Upper lobe of right lung (tissue), 1 donor: ENCODE measurements at regions not wholly inside any gene's neighbourhood (a gene's known extent, or its start where the extent isn't known, plus 50 kb on each side); places are given as distances from the start of the nearest gene placed in this dataset.

Experiments used
- ATAC-seq: fragments of 200-7000 bp; cut with Tn5 transposase; one replicate; pipeline ENCODE4 v1.9.1; 2020; ENCODE audit warnings: mild to moderate bottlenecking, moderate library complexity
- DNase-seq: peaks from one replicate; pipeline ENCODE4 v3.0.0-alpha.2; 2020
- H3K27ac ChIP-seq: fragments of 200-600 bp; one replicate; pipeline ENCODE4 v1.8.0; 2022
- H3K27me3 ChIP-seq: fragments of 200-600 bp; one replicate; pipeline ENCODE4 v1.8.0; 2022; ENCODE audit warnings: mild to moderate bottlenecking
- H3K36me3 ChIP-seq: fragments of 200-600 bp; one replicate; pipeline ENCODE4 v1.8.0; 2022
- H3K4me1 ChIP-seq: fragments of 200-600 bp; one replicate; pipeline ENCODE4 v1.8.0; 2022
- H3K4me3 ChIP-seq: fragments of 200-600 bp; one replicate; pipeline ENCODE4 v1.8.0; 2022; ENCODE audit warnings: mild to moderate bottlenecking
- H3K9me3 ChIP-seq: fragments of 200-600 bp; one replicate; pipeline ENCODE4 v1.8.0; 2022
- CTCF ChIP-seq: fragments of 200-600 bp; IDR thresholded peaks from one replicate; pipeline ENCODE4 v1.8.0; 2022; ENCODE audit warnings: antibody characterized with exemption
- intact Hi-C: fragments of 100-400 bp; cut with DNase I; formaldehyde crosslinking; loops from one replicate; pipeline ENCODE4 v1.11.0; 2022
- donor health status: DM: no; HTN: yes; CAD: no; lungs with severe emphysema.

- no peak for TF ChIP-seq CTCF
- DNase-seq (no peak), ATAC-seq (no peak)
- Histone ChIP-seq H3K36me3 (no peaks in the 10 kb centered on the region), H3K27ac (no peak overlapping the region), H3K9me3 (no peaks in the 10 kb centered on the region), H3K4me3 (no peak overlapping the region), H3K4me1 (no peaks in the 10 kb centered on the region), H3K27me3 (no peaks in the 10 kb centered on the region)
- intact Hi-C loops: no loop called here
Observed at GRCh38 chr14:48253020-48253419, 577.6 kb upstream of the MDGA2 start.

GRCh38 chr14:48251290-48251689 is 575.9 kb upstream of the MDGA2 start:
- intact Hi-C loops: no loop called here
- TF ChIP-seq CTCF: no peak

GRCh38 chr14:48250575-48250974 is 575.2 kb upstream of the MDGA2 start:
- no peak for TF ChIP-seq CTCF
- Histone ChIP-seq H3K27me3 (no peaks in the 10 kb centered on the region), H3K4me1 (no peaks in the 10 kb centered on the region), H3K9me3 (no peaks in the 10 kb centered on the region), H3K36me3 (no peaks in the 10 kb centered on the region), H3K4me3 (no peak overlapping the region), H3K27ac (no peak overlapping the region)
- DNase-seq (no peak), ATAC-seq (no peak)
- intact Hi-C loops: no loop called here

More at GRCh38 chr14:48251290-48251689, 575.9 kb upstream of the MDGA2 start:
- ATAC-seq: no peak
- H3K27ac ChIP-seq: no peak overlapping the region
- no peaks in the 10 kb centered on the region for H3K4me1 ChIP-seq
- no peaks in the 10 kb centered on the region for H3K9me3 ChIP-seq
- no peaks in the 10 kb centered on the region for H3K27me3 ChIP-seq
- H3K4me3 ChIP-seq: no peak overlapping the region
- DNase-seq: no peak
- no peaks in the 10 kb centered on the region for H3K36me3 ChIP-seq

GRCh38 chr14:48247977-48248376 is 572.6 kb upstream of the MDGA2 start:
- Histone ChIP-seq H3K36me3 (no peaks in the 10 kb centered on the region), H3K27ac (no peak overlapping the region), H3K4me1 (no peaks in the 10 kb centered on the region), H3K4me3 (no peak overlapping the region), H3K9me3 (no peaks in the 10 kb centered on the region), H3K27me3 (no peaks in the 10 kb centered on the region)
- intact Hi-C loops: no loop called here
- DNase-seq (no peak), ATAC-seq (no peak)
- TF ChIP-seq CTCF: no peak

- Histone ChIP-seq H3K27ac (no peak overlapping the region), H3K4me3 (no peak overlapping the region), H3K4me1 (no peaks in the 10 kb centered on the region), H3K27me3 (no peaks in the 10 kb centered on the region), H3K36me3 (no peaks in the 10 kb centered on the region), H3K9me3 (no peaks in the 10 kb centered on the region)
- TF ChIP-seq CTCF: no peak
- intact Hi-C loops: no loop called here
- no peak for ATAC-seq
- no peak for DNase-seq
Observed at GRCh38 chr14:48243900-48244299, 568.5 kb upstream of the MDGA2 start.

GRCh38 chr14:48229091-48229490 is 553.7 kb upstream of the MDGA2 start:
- H3K4me3 ChIP-seq: no peak overlapping the region
- intact Hi-C loops: no loop called here
- no peaks in the 10 kb centered on the region for H3K27me3 ChIP-seq
- DNase-seq (no peak), ATAC-seq (no peak)
- H3K9me3 ChIP-seq: no peaks in the 10 kb centered on the region
- H3K36me3 ChIP-seq: no peaks in the 10 kb centered on the region
- TF ChIP-seq CTCF: no peak
- no peaks in the 10 kb centered on the region for H3K4me1 ChIP-seq
- no peak overlapping the region for H3K27ac ChIP-seq
